OCI-LY1 (cell line): ENCODE measurements at regions not wholly inside any gene's neighbourhood (a gene's known extent, or its start where the extent isn't known, plus 50 kb on each side); places are given as distances from the start of the nearest gene placed in this dataset.
"Not testable (repeated sequence)": the region's sequence is repeated elsewhere in the genome, so short reads cannot be mapped to it uniquely, and the experiment has no call there.

ENCODE experiments used
- H2AFZ ChIP-seq: fragments of 200-600 bp; sonication (generic), shearing (Covaris generic); 2 replicates; pipeline ENCODE4 v1.6.0; 2014; ENCODE audit warnings: antibody characterized with exemption, mild to moderate bottlenecking, low read length
- H3F3A ChIP-seq: fragments of 200-600 bp; sonication (generic), shearing (Covaris generic); 2 replicates; pipeline ENCODE4 v1.6.0; 2014; ENCODE audit warnings: mild to moderate bottlenecking, antibody characterized with exemption, low read length, moderate library complexity; ENCODE audit not compliant: insufficient read depth
- H3K27ac ChIP-seq: fragments of 200-600 bp; sonication (generic); 2 replicates; pipeline ENCODE4 v1.5.1; 2014; ENCODE audit warnings: low read length, mixed run types, mild to moderate bottlenecking, low read depth; ENCODE audit not compliant: poor library complexity, severe bottlenecking
- H3K27me3 ChIP-seq: fragments of 200-600 bp; sonication (generic); 2 replicates; pipeline ENCODE4 v1.6.0; 2014; ENCODE audit warnings: antibody characterized with exemption, mild to moderate bottlenecking, low read length, moderate library complexity; ENCODE audit not compliant: insufficient read depth
- H3K36me3 ChIP-seq: fragments of 200-600 bp; sonication (generic); 2 replicates; pipeline ENCODE4 v1.6.1; 2014; ENCODE audit warnings: mild to moderate bottlenecking, antibody characterized with exemption, low read length, moderate library complexity, mixed read lengths; ENCODE audit not compliant: insufficient read depth
- H3K4me1 ChIP-seq: fragments of 200-600 bp; sonication (generic); 2 replicates; pipeline ENCODE4 v1.5.1; 2014; ENCODE audit warnings: mild to moderate bottlenecking, low read length, moderate library complexity; ENCODE audit not compliant: insufficient read depth, severe bottlenecking
- H3K4me2 ChIP-seq: fragments of 200-600 bp; sonication (generic), shearing (Covaris generic); 2 replicates; pipeline ENCODE4 v1.6.1; 2014; ENCODE audit warnings: low read length
- H3K4me3 ChIP-seq: fragments of 200-600 bp; sonication (generic); 2 replicates; pipeline ENCODE4 v1.5.1; 2014; ENCODE audit warnings: low read length, low read depth, mild to moderate bottlenecking, mixed read lengths; ENCODE audit not compliant: poor library complexity, severe bottlenecking
- H3K79me2 ChIP-seq: fragments of 200-600 bp; shearing (Covaris generic); 2 replicates; pipeline ENCODE4 v1.6.1; 2016; ENCODE audit warnings: mixed run types, low read length, mixed read lengths; ENCODE audit not compliant: insufficient read depth
- H3K9ac ChIP-seq: fragments of 200-600 bp; sonication (generic), shearing (Covaris generic); 2 replicates; pipeline ENCODE4 v1.6.1; 2014; ENCODE audit warnings: mild to moderate bottlenecking, low read length, mixed read lengths
- H3K9me2 ChIP-seq: fragments of 200-600 bp; sonication (generic), shearing (Covaris generic); 2 replicates; pipeline ENCODE4 v1.6.1; 2014; ENCODE audit warnings: low read depth, mild to moderate bottlenecking, low read length, mixed read lengths
- H3K9me3 ChIP-seq: fragments of 200-600 bp; shearing (Covaris generic); 2 replicates; pipeline ENCODE4 v1.6.1; 2014; ENCODE audit warnings: low read length, mixed read lengths
- H4K20me1 ChIP-seq: fragments of 200-600 bp; sonication (generic), shearing (Covaris generic); 2 replicates; pipeline ENCODE4 v1.6.0; 2016; ENCODE audit warnings: mild to moderate bottlenecking, low read length; ENCODE audit not compliant: insufficient read depth
- EZH2 ChIP-seq: fragments of 200-600 bp; sonication (generic), shearing (Covaris generic); IDR thresholded peaks from 2 replicates; pipeline ENCODE4 v1.8.0; 2017; ENCODE audit warnings: borderline replicate concordance, mixed run types, mild to moderate bottlenecking, antibody characterized with exemption, low read length, moderate library complexity, mixed read lengths
- TF ChIP-seq, protein P1 (sequence below): fragments of 200-600 bp; sonication (generic), shearing (Covaris generic); IDR thresholded peaks from 2 replicates; pipeline ENCODE4 v1.5.1; 2017; ENCODE audit warnings: mild to moderate bottlenecking, antibody characterized with exemption, low read length, moderate library complexity, mixed read lengths

GRCh38 chr3:13137941-13138832 lies 65.0 kb upstream of the IQSEC1 start:
- Histone ChIP-seq H3K9me3 (no peaks in the 10 kb centered on the region), H3K4me3 (no peak overlapping the region), H3K4me1 (no peaks in the 10 kb centered on the region), H3K9ac (no peak overlapping the region), H2AFZ (no peak overlapping the region), H3K4me2 (no peak overlapping the region), H3K27ac (no peak overlapping the region), H3K36me3 (no peaks in the 10 kb centered on the region), H3F3A (no peaks in the 10 kb centered on the region), H3K27me3 (no peaks in the 10 kb centered on the region), H4K20me1 (no peaks in the 10 kb centered on the region), H3K79me2 (no peaks in the 10 kb centered on the region), H3K9me2 (no peaks in the 10 kb centered on the region)
- no peak for TF ChIP-seq EZH2
- TF ChIP-seq, protein P1, sequence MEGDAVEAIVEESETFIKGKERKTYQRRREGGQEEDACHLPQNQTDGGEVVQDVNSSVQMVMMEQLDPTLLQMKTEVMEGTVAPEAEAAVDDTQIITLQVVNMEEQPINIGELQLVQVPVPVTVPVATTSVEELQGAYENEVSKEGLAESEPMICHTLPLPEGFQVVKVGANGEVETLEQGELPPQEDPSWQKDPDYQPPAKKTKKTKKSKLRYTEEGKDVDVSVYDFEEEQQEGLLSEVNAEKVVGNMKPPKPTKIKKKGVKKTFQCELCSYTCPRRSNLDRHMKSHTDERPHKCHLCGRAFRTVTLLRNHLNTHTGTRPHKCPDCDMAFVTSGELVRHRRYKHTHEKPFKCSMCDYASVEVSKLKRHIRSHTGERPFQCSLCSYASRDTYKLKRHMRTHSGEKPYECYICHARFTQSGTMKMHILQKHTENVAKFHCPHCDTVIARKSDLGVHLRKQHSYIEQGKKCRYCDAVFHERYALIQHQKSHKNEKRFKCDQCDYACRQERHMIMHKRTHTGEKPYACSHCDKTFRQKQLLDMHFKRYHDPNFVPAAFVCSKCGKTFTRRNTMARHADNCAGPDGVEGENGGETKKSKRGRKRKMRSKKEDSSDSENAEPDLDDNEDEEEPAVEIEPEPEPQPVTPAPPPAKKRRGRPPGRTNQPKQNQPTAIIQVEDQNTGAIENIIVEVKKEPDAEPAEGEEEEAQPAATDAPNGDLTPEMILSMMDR = no peak

DNA sequence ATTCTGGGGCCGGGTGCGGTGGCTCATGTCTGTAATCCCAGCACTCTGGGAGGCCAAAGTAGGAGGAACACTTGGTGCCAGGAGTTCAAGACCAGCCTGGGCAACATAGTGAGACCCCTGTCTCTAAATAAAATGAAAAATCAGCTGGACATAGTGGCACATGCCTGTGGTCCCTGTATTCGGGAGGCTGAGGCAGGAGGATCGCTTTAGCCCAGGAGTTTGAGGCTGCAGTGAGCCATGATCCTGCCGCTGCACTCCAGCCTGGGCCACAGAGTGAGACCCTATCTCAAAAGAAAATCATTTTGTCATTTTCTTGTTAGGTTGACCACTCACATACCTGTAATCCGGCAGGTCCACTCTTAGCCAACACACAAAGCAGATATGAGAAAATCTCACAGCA lies 63.6 kb upstream of the IQSEC1 start:
- H3K9ac ChIP-seq, H4K20me1 ChIP-seq, H3K27ac ChIP-seq, H3K4me3 ChIP-seq, H2AFZ ChIP-seq, H3K27me3 ChIP-seq, H3K9me2 ChIP-seq, H3K79me2 ChIP-seq, H3K4me2 ChIP-seq, H3K9me3 ChIP-seq, H3K4me1 ChIP-seq, H3K36me3 ChIP-seq, H3F3A ChIP-seq: not testable (repeated sequence)

DNA sequence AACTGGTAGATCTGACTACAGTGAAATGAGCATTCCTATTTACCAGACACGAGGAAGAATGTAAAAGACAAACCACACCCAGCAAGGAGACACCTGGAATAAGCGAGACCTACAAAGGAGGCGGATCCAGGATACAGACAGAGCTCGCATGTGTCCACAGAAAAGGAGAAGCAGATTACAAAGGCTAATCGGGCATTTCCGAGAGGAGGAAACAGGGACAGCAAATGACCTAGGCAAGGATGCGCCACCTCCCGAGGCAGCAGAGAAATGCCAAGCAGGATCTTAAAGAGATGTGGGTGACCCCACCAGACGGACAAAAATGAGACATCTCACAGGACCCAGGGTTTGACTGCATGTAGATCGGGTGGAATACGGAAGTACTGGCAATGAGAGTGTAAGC lies 63.2 kb upstream of the IQSEC1 start:
- Histone ChIP-seq H3K79me2 (no peaks in the 10 kb centered on the region), H3K9me3 (no peaks in the 10 kb centered on the region), H3K4me3 (no peak overlapping the region), H3K27me3 (0 out of 2 replicates have a peak, but pooled peaks cover 3% of the 10 kb centered on the region), H4K20me1 (no peaks in the 10 kb centered on the region), H3F3A (no peaks in the 10 kb centered on the region), H3K9me2 (no peaks in the 10 kb centered on the region), H3K4me1 (no peaks in the 10 kb centered on the region), H3K4me2 (no peak overlapping the region), H3K36me3 (no peaks in the 10 kb centered on the region), H2AFZ (no peak overlapping the region), H3K27ac (no peak overlapping the region), H3K9ac (no peak overlapping the region)
- TF ChIP-seq, protein P1 = no peak
- TF ChIP-seq EZH2 = no peak

DNA sequence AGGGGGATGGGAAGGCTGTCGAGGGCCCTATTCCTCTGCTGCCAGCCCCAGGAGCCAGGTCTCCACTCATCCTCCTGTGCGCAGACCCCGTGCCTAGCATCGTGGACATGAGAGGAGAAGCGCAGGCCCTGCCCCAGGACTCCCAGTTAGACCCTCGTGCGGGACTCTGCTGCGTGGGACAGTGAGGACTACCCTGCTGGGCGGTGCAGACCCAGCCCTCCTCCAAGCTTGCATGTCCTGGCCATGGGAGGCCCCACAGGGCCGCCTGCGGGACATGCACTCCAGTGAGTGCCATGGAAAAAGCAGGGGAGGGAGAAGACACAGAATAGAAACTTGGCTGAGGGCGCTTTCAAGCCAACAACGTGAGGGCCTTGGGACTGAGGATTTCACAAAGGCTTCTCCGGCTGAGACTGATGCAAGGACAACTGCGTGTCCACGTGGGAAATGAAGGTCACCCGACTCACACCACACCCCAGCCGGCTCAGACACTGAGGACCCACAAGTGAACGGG lies 62.6 kb upstream of the IQSEC1 start:
- H3K9me2 ChIP-seq = no peaks in the 10 kb centered on the region
- 0 out of 2 replicates have a peak, but pooled peaks cover 3% of the 10 kb centered on the region for H3K27me3 ChIP-seq
- H3F3A ChIP-seq = no peaks in the 10 kb centered on the region
- no peaks in the 10 kb centered on the region for H3K36me3 ChIP-seq
- H3K4me1 ChIP-seq = no peaks in the 10 kb centered on the region
- no peaks in the 10 kb centered on the region for H4K20me1 ChIP-seq
- no peaks in the 10 kb centered on the region for H3K9me3 ChIP-seq
- no peak overlapping the region for H3K9ac ChIP-seq
- H3K4me2 ChIP-seq = no peak overlapping the region
- no peak overlapping the region for H2AFZ ChIP-seq
- TF ChIP-seq, protein P1 = no peak
- TF ChIP-seq EZH2 = no peak
- no peak overlapping the region for H3K4me3 ChIP-seq
- H3K79me2 ChIP-seq = no peaks in the 10 kb centered on the region
- no peak overlapping the region for H3K27ac ChIP-seq
